ENCODE measurements at regions not wholly inside any gene's neighbourhood (a gene's known extent, or its start where the extent isn't known, plus 50 kb on each side); places are given as distances from the start of the nearest gene placed in this dataset.

DNA sequence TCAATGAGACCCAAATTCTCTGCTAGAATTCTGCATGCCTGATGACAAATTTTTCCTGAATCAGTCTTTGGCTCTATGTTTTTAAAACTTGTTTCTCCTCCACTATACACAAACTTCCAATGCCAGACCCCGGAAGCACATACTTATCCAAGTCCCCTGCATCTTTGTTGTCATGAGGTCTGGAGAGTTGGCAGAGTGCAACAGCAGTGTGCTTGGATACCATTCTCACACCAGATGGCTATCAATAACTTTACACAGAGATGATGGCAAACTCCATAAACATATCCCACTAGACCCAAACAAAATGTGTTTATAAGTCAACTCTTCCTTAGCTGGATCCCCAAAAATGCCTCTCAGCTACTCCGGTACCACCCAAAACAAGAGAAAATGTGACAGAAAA is 337.7 kb upstream of the TRPC7 start:
- H3K9me3 ChIP-seq = no peaks in the 10 kb centered on the region
- no peak overlapping the region for H3K27ac ChIP-seq
- no peaks in the 10 kb centered on the region for H3K27me3 ChIP-seq
- intact Hi-C loops (cut with DNase I; ENCODE audit: low total_unique reads) = no loop called here
- no peak overlapping the region for H3K4me3 ChIP-seq
- no peaks in the 10 kb centered on the region for H3K36me3 ChIP-seq
- H3K4me1 ChIP-seq = no peaks in the 10 kb centered on the region
- TF ChIP-seq POLR2AphosphoS5 (IDR thresholded peaks at IDR 0.05) (no peak), POLR2A (IDR thresholded peaks at IDR 0.05) (no peak)
- TF ChIP-seq, protein P1, sequence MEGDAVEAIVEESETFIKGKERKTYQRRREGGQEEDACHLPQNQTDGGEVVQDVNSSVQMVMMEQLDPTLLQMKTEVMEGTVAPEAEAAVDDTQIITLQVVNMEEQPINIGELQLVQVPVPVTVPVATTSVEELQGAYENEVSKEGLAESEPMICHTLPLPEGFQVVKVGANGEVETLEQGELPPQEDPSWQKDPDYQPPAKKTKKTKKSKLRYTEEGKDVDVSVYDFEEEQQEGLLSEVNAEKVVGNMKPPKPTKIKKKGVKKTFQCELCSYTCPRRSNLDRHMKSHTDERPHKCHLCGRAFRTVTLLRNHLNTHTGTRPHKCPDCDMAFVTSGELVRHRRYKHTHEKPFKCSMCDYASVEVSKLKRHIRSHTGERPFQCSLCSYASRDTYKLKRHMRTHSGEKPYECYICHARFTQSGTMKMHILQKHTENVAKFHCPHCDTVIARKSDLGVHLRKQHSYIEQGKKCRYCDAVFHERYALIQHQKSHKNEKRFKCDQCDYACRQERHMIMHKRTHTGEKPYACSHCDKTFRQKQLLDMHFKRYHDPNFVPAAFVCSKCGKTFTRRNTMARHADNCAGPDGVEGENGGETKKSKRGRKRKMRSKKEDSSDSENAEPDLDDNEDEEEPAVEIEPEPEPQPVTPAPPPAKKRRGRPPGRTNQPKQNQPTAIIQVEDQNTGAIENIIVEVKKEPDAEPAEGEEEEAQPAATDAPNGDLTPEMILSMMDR (IDR thresholded peaks at IDR 0.05) = no peak
- no peak for DNase-seq (ENCODE audit: low spot score in 2 of 2)

DNA sequence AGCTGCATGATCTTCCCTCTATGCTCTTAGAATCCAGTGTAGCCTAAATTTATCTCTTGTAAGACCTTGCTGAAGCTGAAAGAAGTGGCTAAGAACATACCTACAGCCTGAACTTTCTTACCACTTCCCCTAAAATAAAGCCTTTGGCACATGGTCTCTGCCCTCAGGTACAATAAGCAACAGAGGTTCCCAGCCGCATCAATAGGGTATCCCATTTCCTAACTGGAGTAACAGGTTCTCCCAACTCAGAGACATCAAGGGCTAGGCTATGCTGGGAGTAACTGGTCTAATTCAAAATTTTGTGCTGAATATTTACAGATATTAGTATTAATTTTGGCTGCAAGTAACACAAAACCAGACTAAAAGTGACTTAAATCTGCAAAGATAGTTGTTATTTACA is 335.8 kb upstream of the TRPC7 start:
- DNase-seq (ENCODE audit: low spot score in 2 of 2) = no peak
- H3K27me3 ChIP-seq = no peaks in the 10 kb centered on the region
- TF ChIP-seq POLR2AphosphoS5 (IDR thresholded peaks at IDR 0.05) (no peak), POLR2A (IDR thresholded peaks at IDR 0.05) (no peak)
- TF ChIP-seq, protein P1 (IDR thresholded peaks at IDR 0.05) = no peak
- H3K27ac ChIP-seq = no peak overlapping the region
- intact Hi-C loops (cut with DNase I; ENCODE audit: low total_unique reads) = no loop called here
- H3K4me3 ChIP-seq = no peak overlapping the region
- H3K36me3 ChIP-seq = no peaks in the 10 kb centered on the region
- H3K4me1 ChIP-seq = no peaks in the 10 kb centered on the region
- H3K9me3 ChIP-seq = no peaks in the 10 kb centered on the region

DNA sequence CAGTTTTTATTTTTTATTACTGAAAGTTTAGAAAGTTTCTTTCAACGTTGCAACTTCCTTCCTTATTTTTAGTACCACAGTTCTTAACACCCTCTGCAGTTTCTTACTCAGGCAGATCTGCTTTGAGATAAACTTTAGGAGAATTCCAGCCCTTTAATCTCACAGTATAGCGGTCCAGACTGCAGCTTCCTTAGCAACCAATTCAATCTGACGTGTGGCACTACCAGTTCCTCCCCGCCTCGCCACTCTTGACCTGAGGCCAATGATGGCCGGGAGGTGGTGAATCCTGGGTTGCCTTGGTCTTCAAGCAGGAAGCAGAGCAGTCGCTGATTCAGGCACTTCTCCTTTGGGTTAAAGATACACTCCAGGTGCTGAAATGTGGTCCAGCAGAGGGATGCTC is 334.3 kb upstream of the TRPC7 start:
- no peaks in the 10 kb centered on the region for H3K9me3 ChIP-seq
- intact Hi-C loops (cut with DNase I; ENCODE audit: low total_unique reads) = no loop called here
- no peaks in the 10 kb centered on the region for H3K27me3 ChIP-seq
- H3K27ac ChIP-seq = no peak overlapping the region
- H3K4me1 ChIP-seq = no peaks in the 10 kb centered on the region
- TF ChIP-seq POLR2A (IDR thresholded peaks at IDR 0.05) (no peak), POLR2AphosphoS5 (IDR thresholded peaks at IDR 0.05) (no peak)
- TF ChIP-seq, protein P1 (IDR thresholded peaks at IDR 0.05) = no peak
- H3K36me3 ChIP-seq = no peaks in the 10 kb centered on the region
- no peak for DNase-seq (ENCODE audit: low spot score in 2 of 2)
- no peak overlapping the region for H3K4me3 ChIP-seq

DNA sequence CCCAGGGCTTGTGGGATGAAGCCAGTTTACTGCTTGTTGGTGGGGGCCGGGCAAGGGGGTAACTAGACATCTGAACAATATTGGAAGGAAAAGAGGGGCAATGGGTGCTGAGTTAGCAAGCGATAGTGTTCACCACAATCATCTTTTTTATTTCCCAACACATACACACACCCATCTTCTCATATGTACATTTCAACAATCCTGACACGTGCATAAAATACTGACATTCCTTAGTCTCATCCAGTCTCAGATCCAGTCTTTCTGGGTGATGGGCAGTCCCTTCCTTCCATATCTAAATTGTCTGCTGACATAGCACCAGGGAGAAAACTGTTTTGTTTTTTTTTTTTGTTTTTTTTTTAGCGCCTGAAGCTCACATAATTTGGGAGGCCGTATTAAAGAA is 333.6 kb upstream of the TRPC7 start:
- TF ChIP-seq POLR2A (IDR thresholded peaks at IDR 0.05) = no peak
- no peak for TF ChIP-seq POLR2AphosphoS5 (IDR thresholded peaks at IDR 0.05)
- TF ChIP-seq, protein P1 (IDR thresholded peaks at IDR 0.05) = no peak
- intact Hi-C loops (cut with DNase I; ENCODE audit: low total_unique reads) = no loop called here
- Histone ChIP-seq H3K9me3 (no peaks in the 10 kb centered on the region), H3K27me3 (no peaks in the 10 kb centered on the region), H3K27ac (no peak overlapping the region), H3K4me1 (no peaks in the 10 kb centered on the region), H3K36me3 (no peaks in the 10 kb centered on the region), H3K4me3 (no peak overlapping the region)
- DNase-seq (ENCODE audit: low spot score in 2 of 2) = no peak

DNA sequence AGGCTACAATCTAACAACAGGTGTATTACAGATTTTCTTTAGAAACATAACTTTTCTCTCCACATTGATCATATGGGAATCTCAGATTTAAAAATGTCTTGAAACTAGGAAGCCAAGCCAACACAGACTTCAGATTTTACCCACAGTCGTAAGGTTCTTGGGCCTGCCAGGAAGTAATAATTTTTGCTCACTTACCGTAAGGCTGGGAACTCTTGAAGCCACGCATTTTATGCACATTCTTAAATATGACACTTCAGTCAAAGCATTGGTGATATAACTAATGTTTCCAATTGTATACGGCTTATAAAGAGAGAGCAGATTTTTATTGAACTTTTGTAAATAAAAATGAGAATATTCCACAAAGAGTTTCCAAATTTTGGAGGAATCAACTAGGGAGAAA is 328.9 kb upstream of the TRPC7 start:
- DNase-seq (ENCODE audit: low spot score in 2 of 2) = no peak
- intact Hi-C loops (cut with DNase I; ENCODE audit: low total_unique reads) = no loop called here
- TF ChIP-seq, protein P1 (IDR thresholded peaks at IDR 0.05) = no peak
- TF ChIP-seq POLR2AphosphoS5 (IDR thresholded peaks at IDR 0.05) (no peak), POLR2A (IDR thresholded peaks at IDR 0.05) (no peak)

More for the DNA sequence above, 328.9 kb upstream of the TRPC7 start:
- no peaks in the 10 kb centered on the region for H3K27me3 ChIP-seq
- no peaks in the 10 kb centered on the region for H3K4me1 ChIP-seq
- H3K4me3 ChIP-seq = no peak overlapping the region
- H3K9me3 ChIP-seq = peaks cover under 1 to 2% of the 10 kb centered on the region in 2 donors
- H3K27ac ChIP-seq = no peak overlapping the region
- no peaks in the 10 kb centered on the region for H3K36me3 ChIP-seq
